ENCODE measurements at regions not wholly inside any gene's neighbourhood (a gene's known extent, or its start where the extent isn't known, plus 50 kb on each side); places are given as distances from the start of the nearest gene placed in this dataset.

- no peak overlapping the region for H3K4me3 ChIP-seq (ENCODE audit: low read depth, low read length)
- Mint-ChIP-seq H3K4me1 (ENCODE audit: low read depth, unreplicated experiment) (no peaks in the 10 kb centered on the region), H3K9me3 (ENCODE audit: unreplicated experiment) (no peaks in the 10 kb centered on the region), H3K27me3 (ENCODE audit: insufficient read depth, unreplicated experiment) (no peaks in the 10 kb centered on the region), H3K4me3 (ENCODE audit: unreplicated experiment) (no peak overlapping the region), H3K36me3 (ENCODE audit: insufficient read depth, unreplicated experiment) (no peaks in the 10 kb centered on the region), H3K27ac (ENCODE audit: unreplicated experiment) (no peak overlapping the region)
- TF ChIP-seq CTCF (IDR thresholded peaks at IDR 0.05; ENCODE audit: insufficient read depth in 1 of 2, low read depth in 1 of 2, low read length in 1 of 2, severe bottlenecking in 1 of 2, unreplicated experiment in 1 of 2): no peak
- intact Hi-C loops (cut with micrococcal nuclease; ENCODE audit: unreplicated experiment): loop anchor here (1.0 to 10.0 kb wide), 5 partner anchors 28 to 1892 kb away; no protein-coding TSS in a partner anchor
- H3K27me3 ChIP-seq (replicated peaks; ENCODE audit: control insufficient read depth, insufficient read depth, low read length): no peaks in the 10 kb centered on the region
- ChIA-PET CTCF (no interaction called here), POLR2A (no interaction called here)
- DNase-seq: no peak
- no TSS peak for BruUV-seq (replicated peaks)
- H3K9me3 ChIP-seq: no peaks in the 10 kb centered on the region
- H3K36me3 ChIP-seq (ENCODE audit: control insufficient read depth, insufficient read depth, low read length): no peaks in the 10 kb centered on the region
- H3K4me1 ChIP-seq: no peaks in the 10 kb centered on the region
Observed at GRCh38 chr3:22117091-22117490, 366.1 kb upstream of the ZNF385D start.

GRCh38 chr3:22117751-22118346, 366.8 kb upstream of the ZNF385D start:
- ChIA-PET CTCF (no interaction called here), POLR2A (no interaction called here)
- no peaks in the 10 kb centered on the region for H3K4me1 ChIP-seq
- H3K4me3 ChIP-seq (ENCODE audit: low read depth, low read length): no peak overlapping the region
- DNase-seq: no peak
- BruUV-seq (replicated peaks): no TSS peak
- Mint-ChIP-seq H3K9me3 (ENCODE audit: unreplicated experiment) (no peaks in the 10 kb centered on the region), H3K4me1 (ENCODE audit: low read depth, unreplicated experiment) (no peaks in the 10 kb centered on the region), H3K4me3 (ENCODE audit: unreplicated experiment) (no peak overlapping the region), H3K27ac (ENCODE audit: unreplicated experiment) (no peak overlapping the region), H3K27me3 (ENCODE audit: insufficient read depth, unreplicated experiment) (peaks cover 5% of the 10 kb centered on the region), H3K36me3 (ENCODE audit: insufficient read depth, unreplicated experiment) (no peaks in the 10 kb centered on the region)
- H3K36me3 ChIP-seq (ENCODE audit: control insufficient read depth, insufficient read depth, low read length): no peaks in the 10 kb centered on the region
- H3K27me3 ChIP-seq (replicated peaks; ENCODE audit: control insufficient read depth, insufficient read depth, low read length): no peaks in the 10 kb centered on the region
- intact Hi-C loops (cut with micrococcal nuclease; ENCODE audit: unreplicated experiment): loop anchor here (1.0 to 10.0 kb wide), 6 partner anchors 29 to 1893 kb away; no protein-coding TSS in a partner anchor
- TF ChIP-seq CTCF (IDR thresholded peaks at IDR 0.05; ENCODE audit: insufficient read depth in 1 of 2, low read depth in 1 of 2, low read length in 1 of 2, severe bottlenecking in 1 of 2, unreplicated experiment in 1 of 2): peak; percentile 27 to 43
- no peaks in the 10 kb centered on the region for H3K9me3 ChIP-seq

- Mint-ChIP-seq H3K27me3 (ENCODE audit: insufficient read depth, unreplicated experiment) (peaks cover 7% of the 10 kb centered on the region), H3K9me3 (ENCODE audit: unreplicated experiment) (no peaks in the 10 kb centered on the region), H3K4me3 (ENCODE audit: unreplicated experiment) (no peak overlapping the region), H3K4me1 (ENCODE audit: low read depth, unreplicated experiment) (no peaks in the 10 kb centered on the region), H3K27ac (ENCODE audit: unreplicated experiment) (no peak overlapping the region), H3K36me3 (ENCODE audit: insufficient read depth, unreplicated experiment) (no peaks in the 10 kb centered on the region)
- Histone ChIP-seq H3K27me3 (replicated peaks; ENCODE audit: control insufficient read depth, insufficient read depth, low read length) (no peaks in the 10 kb centered on the region), H3K9me3 (no peaks in the 10 kb centered on the region), H3K36me3 (ENCODE audit: control insufficient read depth, insufficient read depth, low read length) (no peaks in the 10 kb centered on the region), H3K4me3 (ENCODE audit: low read depth, low read length) (no peak overlapping the region), H3K4me1 (no peaks in the 10 kb centered on the region)
- CTCF ChIA-PET: no interaction called here
- intact Hi-C loops (cut with micrococcal nuclease; ENCODE audit: unreplicated experiment): loop anchor here (1.0 to 10.0 kb wide), 5 partner anchors 224 to 1894 kb away; no protein-coding TSS in a partner anchor
- TF ChIP-seq CTCF (IDR thresholded peaks at IDR 0.05; ENCODE audit: insufficient read depth in 1 of 2, low read depth in 1 of 2, low read length in 1 of 2, severe bottlenecking in 1 of 2, unreplicated experiment in 1 of 2): no peak
- POLR2A ChIA-PET: no interaction called here
- no TSS peak for BruUV-seq (replicated peaks)
- no peak for DNase-seq
Observed at GRCh38 chr3:22118542-22118941, 367.5 kb upstream of the ZNF385D start.

Measured in Caco-2 (cell line).